Activated CD4-positive, alpha-beta T cell treated with anti-CD3 and anti-CD28 coated beads, Interleukin-2, amount 10 ng/mL, durations not matched to agents 7 days and 5 days (primary cell): ENCODE measurements at regions not wholly inside any gene's neighbourhood (a gene's known extent, or its start where the extent isn't known, plus 50 kb on each side); places are given as distances from the start of the nearest gene placed in this dataset.
"Not testable (repeated sequence)": the region's sequence is repeated elsewhere in the genome, so short reads cannot be mapped to it uniquely, and the experiment has no call there.

ENCODE experiments used
- CTCF ChIA-PET: fragments of 350-600 bp; sonication (Branson Sonifier 250); formaldehyde crosslinking; loops from one replicate; lab custom pipeline; 2021; ENCODE audit warnings: antibody characterized with exemption; lab: Charles Lee
- POLR2A ChIA-PET: fragments of 350-600 bp; sonication (Branson Sonifier 250); formaldehyde crosslinking; loops from one replicate; lab custom pipeline; 2021; ENCODE audit warnings: antibody characterized with exemption; lab: Charles Lee
- DNase-seq: peaks from one replicate; pipeline ENCODE4 v3.0.0-alpha.2; 2020
- H3K27ac Mint-ChIP-seq: one replicate; pipeline ENCODE4 v1.8.0; 2021; ENCODE audit warnings: mild to moderate bottlenecking, moderate library complexity, mixed read lengths
- H3K27me3 Mint-ChIP-seq: one replicate; pipeline ENCODE4 v1.8.0; 2021; ENCODE audit warnings: mixed read lengths
- H3K36me3 Mint-ChIP-seq: one replicate; pipeline ENCODE4 v1.8.0; 2021; ENCODE audit warnings: low read depth, mixed read lengths
- H3K4me1 Mint-ChIP-seq: one replicate; pipeline ENCODE4 v1.8.0; 2021; ENCODE audit warnings: mixed read lengths
- H3K4me3 Mint-ChIP-seq: one replicate; pipeline ENCODE4 v1.8.0; 2021; ENCODE audit warnings: mild to moderate bottlenecking, moderate library complexity, mixed read lengths
- H3K9me3 Mint-ChIP-seq: one replicate; pipeline ENCODE4 v1.8.0; 2021; ENCODE audit warnings: mixed read lengths

GRCh38 chr9:108271646-108272348 is 584.0 kb downstream of the ACTL7B start:
- DNase-seq, result no peak
- Mint-ChIP-seq H3K36me3 (no peaks in the 10 kb centered on the region), H3K4me3 (no peak overlapping the region), H3K27ac (no peak overlapping the region), H3K4me1 (no peaks in the 10 kb centered on the region), H3K27me3 (no peaks in the 10 kb centered on the region), H3K9me3 (no peaks in the 10 kb centered on the region)
- ChIA-PET CTCF (no interaction called here), POLR2A (no interaction called here)

GRCh38 chr9:108271236-108271635 is 584.5 kb downstream of the ACTL7B start:
- POLR2A ChIA-PET, result no interaction called here
- Mint-ChIP-seq H3K27ac (no peak overlapping the region), H3K4me3 (no peak overlapping the region), H3K4me1 (no peaks in the 10 kb centered on the region), H3K36me3 (no peaks in the 10 kb centered on the region), H3K9me3 (no peaks in the 10 kb centered on the region), H3K27me3 (no peaks in the 10 kb centered on the region)
- CTCF ChIA-PET, result no interaction called here
- no peak for DNase-seq

GRCh38 chr9:108270561-108270960 is 585.2 kb downstream of the ACTL7B start:
- no peak overlapping the region for H3K27ac Mint-ChIP-seq
- DNase-seq, result no peak
- no peaks in the 10 kb centered on the region for H3K36me3 Mint-ChIP-seq
- H3K4me1 Mint-ChIP-seq, result no peaks in the 10 kb centered on the region
- CTCF ChIA-PET, result no interaction called here
- POLR2A ChIA-PET, result no interaction called here
- no peaks in the 10 kb centered on the region for H3K9me3 Mint-ChIP-seq
- H3K27me3 Mint-ChIP-seq, result no peaks in the 10 kb centered on the region
- no peak overlapping the region for H3K4me3 Mint-ChIP-seq

- H3K4me1 Mint-ChIP-seq, result no peaks in the 10 kb centered on the region
- H3K4me3 Mint-ChIP-seq, result no peak overlapping the region
- no peak overlapping the region for H3K27ac Mint-ChIP-seq
- DNase-seq, result no peak
- POLR2A ChIA-PET, result no interaction called here
- no peaks in the 10 kb centered on the region for H3K27me3 Mint-ChIP-seq
- CTCF ChIA-PET, result interaction anchor here (1.2 kb wide), 1 partner anchor 606 kb away, joined by 5 read pairs; no protein-coding TSS in a partner anchor
- no peaks in the 10 kb centered on the region for H3K9me3 Mint-ChIP-seq
- no peaks in the 10 kb centered on the region for H3K36me3 Mint-ChIP-seq
Observed at GRCh38 chr9:108270051-108270450, 585.7 kb downstream of the ACTL7B start.

- ChIA-PET POLR2A (no interaction called here), CTCF (interaction anchor here (1.2 kb wide), 1 partner anchor 605 kb away, joined by 5 read pairs; no protein-coding TSS in a partner anchor)
- Mint-ChIP-seq H3K4me3 (no peak overlapping the region), H3K9me3 (no peaks in the 10 kb centered on the region), H3K4me1 (no peaks in the 10 kb centered on the region), H3K27me3 (no peaks in the 10 kb centered on the region), H3K27ac (no peak overlapping the region), H3K36me3 (no peaks in the 10 kb centered on the region)
- DNase-seq, result no peak
Observed at GRCh38 chr9:108269371-108269770, 586.4 kb downstream of the ACTL7B start.

- DNase-seq, result no peak
- Mint-ChIP-seq H3K27ac (no peak overlapping the region), H3K4me1 (no peaks in the 10 kb centered on the region), H3K27me3 (no peaks in the 10 kb centered on the region), H3K9me3 (no peaks in the 10 kb centered on the region), H3K36me3 (no peaks in the 10 kb centered on the region), H3K4me3 (no peak overlapping the region)
- ChIA-PET CTCF (interaction anchor here (0.5 kb wide), 1 partner anchor 18 kb away, joined by 3 read pairs; no protein-coding TSS in a partner anchor), POLR2A (no interaction called here)
Observed at GRCh38 chr9:108265065-108265464, 590.7 kb downstream of the ACTL7B start.

- Mint-ChIP-seq H3K27ac (no peak overlapping the region), H3K4me3 (no peak overlapping the region), H3K36me3 (no peaks in the 10 kb centered on the region), H3K9me3 (no peaks in the 10 kb centered on the region), H3K27me3 (no peaks in the 10 kb centered on the region), H3K4me1 (no peaks in the 10 kb centered on the region)
- ChIA-PET POLR2A (no interaction called here), CTCF (no interaction called here)
- no peak for DNase-seq
Observed at GRCh38 chr9:108264093-108264492, 591.7 kb downstream of the ACTL7B start.

- no peak for DNase-seq
- H3K4me1 Mint-ChIP-seq, result no peaks in the 10 kb centered on the region
- H3K9me3 Mint-ChIP-seq, result no peaks in the 10 kb centered on the region
- no peak overlapping the region for H3K4me3 Mint-ChIP-seq
- CTCF ChIA-PET, result no interaction called here
- no peaks in the 10 kb centered on the region for H3K36me3 Mint-ChIP-seq
- H3K27me3 Mint-ChIP-seq, result no peaks in the 10 kb centered on the region
- no peak overlapping the region for H3K27ac Mint-ChIP-seq
- POLR2A ChIA-PET, result no interaction called here
Observed at GRCh38 chr9:108262836-108263235, 593.0 kb downstream of the ACTL7B start.

- no peak for DNase-seq
- H3K4me3 Mint-ChIP-seq, result no peak overlapping the region
- no peak overlapping the region for H3K27ac Mint-ChIP-seq
- H3K27me3 Mint-ChIP-seq, result no peaks in the 10 kb centered on the region
- CTCF ChIA-PET, result no interaction called here
- H3K9me3 Mint-ChIP-seq, result no peaks in the 10 kb centered on the region
- H3K36me3 Mint-ChIP-seq, result no peaks in the 10 kb centered on the region
- POLR2A ChIA-PET, result no interaction called here
- no peaks in the 10 kb centered on the region for H3K4me1 Mint-ChIP-seq
Observed at GRCh38 chr9:108259917-108260675, 595.7 kb downstream of the ACTL7B start.

- CTCF ChIA-PET, result no interaction called here
- Mint-ChIP-seq H3K9me3 (no peaks in the 10 kb centered on the region), H3K36me3 (no peaks in the 10 kb centered on the region), H3K4me1 (no peaks in the 10 kb centered on the region), H3K27ac (no peak overlapping the region), H3K4me3 (no peak overlapping the region), H3K27me3 (no peaks in the 10 kb centered on the region)
- no peak for DNase-seq
- POLR2A ChIA-PET, result no interaction called here
Observed at GRCh38 chr9:108258640-108259039, 597.1 kb downstream of the ACTL7B start.

- ChIA-PET CTCF (no interaction called here), POLR2A (no interaction called here)
- Mint-ChIP-seq H3K27ac (no peak overlapping the region), H3K27me3 (no peaks in the 10 kb centered on the region), H3K36me3 (no peaks in the 10 kb centered on the region), H3K4me3 (no peak overlapping the region), H3K9me3 (no peaks in the 10 kb centered on the region), H3K4me1 (no peaks in the 10 kb centered on the region)
- DNase-seq, result no peak
Observed at GRCh38 chr9:108257382-108257781, 598.4 kb downstream of the ACTL7B start.

GRCh38 chr9:108254236-108254635 is 601.5 kb downstream of the ACTL7B start:
- H3K9me3 Mint-ChIP-seq, result no peaks in the 10 kb centered on the region
- ChIA-PET POLR2A (no interaction called here), CTCF (no interaction called here)
- H3K4me1 Mint-ChIP-seq, result no peaks in the 10 kb centered on the region
- H3K4me3 Mint-ChIP-seq, result no peak overlapping the region
- no peaks in the 10 kb centered on the region for H3K27me3 Mint-ChIP-seq
- DNase-seq, result no peak
- H3K36me3 Mint-ChIP-seq, result no peaks in the 10 kb centered on the region
- no peak overlapping the region for H3K27ac Mint-ChIP-seq

GRCh38 chr9:108247391-108247790 is 608.4 kb downstream of the ACTL7B start:
- POLR2A ChIA-PET, DNase-seq, H3K27ac Mint-ChIP-seq, H3K36me3 Mint-ChIP-seq, H3K27me3 Mint-ChIP-seq, H3K4me3 Mint-ChIP-seq, H3K9me3 Mint-ChIP-seq, CTCF ChIA-PET, H3K4me1 Mint-ChIP-seq: not testable (repeated sequence)
